Renal pelvis (tissue), 1 donor: ENCODE measurements at regions not wholly inside any gene's neighbourhood (a gene's known extent, or its start where the extent isn't known, plus 50 kb on each side); places are given as distances from the start of the nearest gene placed in this dataset.
A peak's percentile ranks its signal among the peaks of the same experiment; 100 is the strongest.

Experiments used
- DNase-seq: peaks from one replicate; pipeline ENCODE4 v3.0.0-alpha.2; 2013

DNA sequence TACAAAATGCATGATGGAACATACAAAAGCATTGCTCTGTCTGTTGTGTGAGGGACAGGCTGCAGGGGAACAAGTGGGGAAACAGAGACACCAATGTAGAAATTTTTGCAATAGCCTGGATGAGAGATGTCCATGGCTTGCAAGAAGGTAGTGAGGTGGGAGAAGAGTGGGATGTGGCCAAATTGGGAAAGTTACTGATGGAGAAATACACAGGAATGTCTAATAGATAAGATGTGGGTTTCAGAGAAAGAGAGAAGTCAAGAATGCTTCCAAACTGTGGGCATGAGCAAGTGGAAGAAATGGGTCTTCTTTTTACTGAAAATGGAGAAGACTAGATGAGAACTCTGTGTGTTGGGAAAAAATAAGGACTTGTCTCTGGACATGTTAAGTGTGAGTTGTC lies 592.7 kb downstream of the TNS3 start:
- DNase-seq: no peak

GRCh38 chr7:46982928-46983327 lies 599.0 kb downstream of the TNS3 start:
- no peak for DNase-seq

- DNase-seq: no peak
Measured at GRCh38 chr7:46979439-46979838, 602.5 kb downstream of the TNS3 start.

- DNase-seq: no peak
Measured at GRCh38 chr7:46975493-46975892, 606.4 kb downstream of the TNS3 start.

DNA sequence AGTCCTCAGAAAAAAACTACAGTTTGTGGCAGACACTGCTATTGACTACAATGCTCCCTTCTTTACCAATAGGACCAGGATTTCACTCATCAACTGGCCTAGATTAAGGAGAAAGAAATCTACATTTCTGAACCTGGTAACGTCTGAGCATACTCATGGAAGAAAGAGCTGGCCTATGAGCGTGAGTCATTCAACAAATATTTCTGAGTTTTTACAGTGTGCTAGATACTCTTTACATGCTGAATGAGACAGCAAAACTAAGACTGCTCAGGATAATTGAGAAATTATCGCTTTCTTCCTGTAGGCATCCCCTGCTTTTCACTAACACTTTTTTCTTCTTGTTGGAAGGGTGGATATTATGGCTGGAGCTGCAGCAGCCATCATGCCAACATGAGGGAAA lies 609.7 kb downstream of the TNS3 start:
- no peak for DNase-seq

DNA sequence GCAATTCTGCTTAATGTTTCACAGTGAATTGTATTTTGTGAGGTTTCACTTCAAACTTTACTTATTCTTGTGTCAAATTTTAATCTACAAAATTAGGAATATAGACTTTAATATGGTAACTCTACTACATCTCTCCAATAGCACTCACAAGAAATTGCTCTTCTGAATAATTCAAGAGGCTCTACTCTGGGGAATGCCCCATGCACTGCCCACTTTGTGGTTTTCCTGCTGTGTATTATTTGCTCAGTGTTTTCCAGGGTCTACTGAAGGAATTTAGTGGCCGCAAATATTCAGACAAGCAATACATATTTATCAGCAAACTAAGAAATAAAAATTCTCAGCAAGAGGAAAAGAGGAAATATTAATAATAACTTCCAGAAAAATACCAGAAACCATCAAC lies 611.4 kb downstream of the TNS3 start:
- DNase-seq: no peak

DNA sequence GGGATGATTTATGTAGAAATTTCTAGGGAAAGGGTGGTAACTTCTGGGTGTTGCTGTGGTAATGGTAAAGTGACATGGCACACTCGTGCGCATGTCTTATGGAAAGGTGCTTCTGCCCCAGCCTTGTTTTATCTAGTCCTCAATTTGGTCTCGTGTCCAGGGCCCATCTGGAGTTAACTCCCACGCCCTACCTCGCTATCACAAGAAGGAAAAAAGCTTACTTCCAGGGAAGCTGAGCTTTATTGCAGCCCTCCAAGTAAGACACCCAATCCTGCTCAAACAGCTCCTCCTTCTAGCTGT lies 611.8 kb downstream of the TNS3 start:
- no peak for DNase-seq

GRCh38 chr7:46969303-46970130 lies 612.4 kb downstream of the TNS3 start:
- DNase-seq: no peak

DNA sequence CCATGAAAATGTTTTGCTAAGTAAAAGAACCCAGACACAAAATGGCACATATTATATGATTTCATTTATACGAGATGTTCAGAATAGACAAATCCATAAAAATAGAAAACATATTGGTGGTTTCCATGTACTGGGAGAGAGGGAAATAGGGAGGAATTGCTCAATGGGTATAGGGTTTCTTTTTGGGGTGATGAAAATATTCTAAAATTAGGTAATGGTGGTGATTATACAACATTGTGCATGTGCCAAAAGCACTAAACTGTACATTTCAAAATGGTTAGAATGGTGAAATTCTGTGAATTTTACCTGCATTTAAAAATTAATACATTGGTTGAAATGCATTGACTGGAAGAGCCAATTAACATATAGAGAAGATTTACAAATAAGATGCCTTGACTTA lies 613.9 kb downstream of the TNS3 start:
- DNase-seq: no peak

GRCh38 chr7:46963719-46964118 lies 618.2 kb downstream of the TNS3 start:
- no peak for DNase-seq

DNA sequence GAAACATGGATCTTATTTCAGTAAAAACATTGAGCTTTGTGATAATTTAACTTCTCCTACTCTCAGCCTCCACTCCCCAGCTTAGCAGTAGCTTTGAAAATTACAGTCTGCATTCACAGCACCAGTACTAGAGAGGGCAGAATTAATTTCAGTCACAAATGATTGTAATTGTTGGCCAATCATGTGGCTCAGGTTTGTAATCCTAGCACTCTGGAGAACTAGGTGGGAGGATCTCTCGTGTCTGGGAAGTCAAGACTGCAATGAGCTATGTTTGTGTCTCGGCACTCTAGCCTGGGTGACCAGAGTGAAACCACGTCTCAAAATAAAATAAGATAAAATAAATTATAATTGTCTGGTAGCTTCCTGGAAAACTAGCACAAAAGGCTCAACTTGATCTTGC lies 620.9 kb downstream of the TNS3 start:
- DNase-seq: peak; percentile 43

- no peak for DNase-seq
Measured at GRCh38 chr7:46957195-46957594, 624.7 kb downstream of the TNS3 start.

DNA sequence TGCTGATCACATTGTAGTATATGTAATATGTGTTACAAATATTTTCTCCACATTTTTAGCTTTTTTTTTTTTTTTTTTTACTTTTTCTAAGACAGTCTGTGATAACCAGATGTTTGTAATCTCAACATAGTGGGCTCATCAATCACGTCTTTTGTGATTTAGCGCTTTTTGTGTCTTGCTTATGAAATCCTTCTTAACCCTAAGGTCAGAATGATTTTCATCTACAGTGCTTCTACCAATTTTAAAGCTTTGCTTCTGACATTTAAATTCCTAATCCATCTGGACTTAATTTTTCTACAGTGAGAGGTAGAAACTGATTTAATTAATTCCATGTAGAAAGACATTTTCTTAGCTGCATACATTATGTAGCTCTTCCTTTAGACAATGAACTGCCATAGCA lies 626.4 kb downstream of the TNS3 start:
- DNase-seq: no peak

- no peak for DNase-seq
Measured at GRCh38 chr7:46954181-46954580, 627.7 kb downstream of the TNS3 start.

DNA sequence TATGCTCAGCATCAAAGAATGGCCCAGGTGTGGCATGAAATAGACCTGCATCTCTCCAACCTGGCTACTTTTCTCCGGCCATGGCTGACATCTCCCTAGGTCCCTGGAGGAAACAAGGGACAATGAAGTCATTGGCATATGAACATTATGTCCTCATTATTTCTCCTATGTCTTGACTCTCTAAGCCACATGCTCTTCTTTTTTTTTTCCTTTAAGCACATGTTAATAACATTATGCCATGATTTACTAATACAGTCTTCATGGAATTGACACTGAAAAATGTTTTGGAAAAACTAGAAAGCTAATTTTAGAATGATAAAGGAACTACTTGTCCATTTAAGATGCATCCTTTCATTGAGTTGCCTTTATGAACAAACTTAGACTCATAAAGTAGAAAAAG lies 628.9 kb downstream of the TNS3 start:
- DNase-seq: no peak

GRCh38 chr7:46949270-46949931 lies 632.5 kb downstream of the TNS3 start:
- DNase-seq: no peak

- no peak for DNase-seq
Measured at GRCh38 chr7:46948716-46949115, 633.2 kb downstream of the TNS3 start.

DNA sequence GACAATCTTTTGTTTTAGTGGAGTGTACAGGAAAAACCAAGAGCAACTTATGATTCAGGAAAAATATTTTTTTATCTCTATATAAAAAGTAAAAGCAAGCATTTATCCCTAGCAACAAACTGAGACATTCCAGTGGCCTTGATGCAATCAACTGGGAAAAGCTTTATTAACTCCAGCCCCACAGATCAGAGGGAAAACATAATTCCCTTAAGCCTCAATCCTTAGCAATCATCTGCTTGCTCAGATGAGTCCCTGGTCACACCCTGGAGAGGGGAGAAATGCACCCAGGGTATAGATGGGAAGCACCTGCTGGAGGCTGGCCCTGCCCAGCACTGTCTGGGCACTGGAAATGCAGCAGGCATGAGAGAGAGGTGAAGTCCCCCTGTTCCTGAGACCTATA lies 636.6 kb downstream of the TNS3 start:
- DNase-seq: no peak

DNA sequence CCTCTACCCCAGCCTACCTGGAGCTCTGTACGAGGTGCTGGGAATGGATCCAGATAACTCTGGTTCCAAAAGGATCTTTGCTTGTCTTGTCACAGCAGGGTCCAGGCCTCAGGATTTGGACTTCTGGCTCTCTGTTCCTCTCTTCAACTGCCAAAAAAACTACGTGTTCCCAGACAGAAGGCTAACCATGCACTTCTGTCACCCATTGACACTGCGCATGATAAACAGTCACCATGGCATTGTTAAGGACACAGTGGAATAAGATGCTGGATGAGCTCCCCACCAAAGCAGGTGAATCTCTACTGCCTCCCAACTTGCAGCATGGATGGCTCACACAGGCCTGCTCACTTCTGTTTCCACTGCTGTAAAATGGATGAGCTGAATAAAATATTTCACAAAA lies 637.9 kb downstream of the TNS3 start:
- no peak for DNase-seq

DNA sequence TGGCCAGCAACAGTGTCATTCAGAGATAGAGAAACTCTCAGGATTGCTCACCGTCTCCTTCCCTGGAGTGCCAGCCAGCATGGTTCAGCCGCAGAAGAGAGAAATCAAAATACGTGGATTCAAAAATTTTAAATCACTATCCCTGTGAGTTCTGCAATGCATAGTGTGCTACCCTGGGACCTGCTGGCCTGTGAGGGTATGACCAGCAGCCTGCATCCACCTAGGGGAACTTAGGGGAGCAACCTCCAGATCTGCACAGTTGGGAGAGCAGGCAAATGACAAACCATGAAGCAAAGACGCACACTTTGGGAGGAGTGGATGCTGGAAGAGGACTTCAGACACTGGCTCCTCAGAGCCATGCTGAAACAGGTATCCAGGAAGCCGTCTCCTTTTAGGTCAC lies 639.3 kb downstream of the TNS3 start:
- DNase-seq: no peak

DNA sequence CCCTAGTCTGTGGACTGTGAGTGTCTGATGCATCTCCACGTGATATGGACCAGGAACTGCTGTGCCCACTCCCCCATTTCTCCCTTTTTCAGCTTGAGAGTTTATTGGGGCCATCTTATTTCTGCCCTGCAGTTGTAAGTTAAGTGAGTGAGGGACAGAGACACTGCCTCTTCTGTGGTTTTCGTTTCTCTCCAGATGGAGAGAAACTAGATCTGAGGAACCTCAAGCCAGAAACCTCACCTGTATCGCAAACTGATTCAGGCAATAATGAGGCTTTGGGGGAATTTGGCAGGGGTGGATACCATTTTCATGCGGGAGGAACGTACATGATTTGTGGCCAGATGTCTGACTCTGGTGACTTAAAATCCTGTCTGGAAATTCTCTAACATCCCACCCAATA lies 641.7 kb downstream of the TNS3 start:
- no peak for DNase-seq

DNA sequence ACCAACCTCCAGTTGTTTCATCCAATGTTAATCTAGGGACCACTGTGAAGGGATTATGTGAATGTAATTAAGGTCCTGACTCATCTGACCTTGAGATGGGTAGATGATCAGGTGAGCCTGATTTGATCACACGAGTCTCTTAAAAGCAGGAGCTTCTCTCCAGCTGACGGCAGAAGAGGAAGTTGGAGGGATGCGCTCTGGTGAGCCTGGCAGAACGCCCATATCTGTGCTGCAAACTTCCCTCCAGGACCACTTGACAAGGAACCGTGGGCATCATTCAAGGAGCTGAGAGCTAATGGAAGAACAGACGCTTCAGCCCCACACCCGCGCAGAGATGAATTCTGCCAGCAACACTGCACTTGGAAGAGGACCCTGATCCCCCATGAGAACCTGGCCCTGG lies 642.4 kb downstream of the TNS3 start:
- no peak for DNase-seq

GRCh38 chr7:46939089-46939488 lies 642.8 kb downstream of the TNS3 start:
- no peak for DNase-seq

- no peak for DNase-seq
Measured at GRCh38 chr7:46937826-46938225, 644.1 kb downstream of the TNS3 start.
